GM23338 (cell line): ENCODE measurements at regions not wholly inside any gene's neighbourhood (a gene's known extent, or its start where the extent isn't known, plus 50 kb on each side); places are given as distances from the start of the nearest gene placed in this dataset.

Experiments used
- ATAC-seq: fragments of 200-7000 bp; cut with Tn5 transposase; 3 replicates; pipeline ENCODE4 v1.9.1; 2020
- DNase-seq: peaks from one replicate; pipeline ENCODE4 v3.0.0-alpha.2; 2015; ENCODE audit warnings: low spot score
- H2AFZ ChIP-seq: fragments of 200-600 bp; sonication (generic); 2 replicates; pipeline ENCODE4 v1.8.0; 2016; ENCODE audit warnings: antibody characterized with exemption, mild to moderate bottlenecking, moderate library complexity
- H3F3A ChIP-seq: fragments of 200-600 bp; sonication (generic); replicated peaks from 2 replicates; pipeline ENCODE4 v1.8.0; 2017; ENCODE audit warnings: antibody characterized with exemption, mixed run types, low read depth
- H3K27ac ChIP-seq: fragments of 200-600 bp; sonication (generic); 2 replicates; pipeline ENCODE4 v1.6.1; 2016; ENCODE audit warnings: low read depth
- H3K27me3 ChIP-seq: fragments of 200-600 bp; sonication (generic); 2 replicates; pipeline ENCODE4 v1.8.0; 2016; ENCODE audit warnings: mild to moderate bottlenecking, mixed run types, moderate library complexity; ENCODE audit not compliant: insufficient read depth
- H3K36me3 ChIP-seq: fragments of 200-600 bp; sonication (generic); 2 replicates; pipeline ENCODE4 v1.8.0; 2016; ENCODE audit warnings: mild to moderate bottlenecking; ENCODE audit not compliant: insufficient read depth
- H3K4me1 ChIP-seq: fragments of 200-600 bp; sonication (generic); 2 replicates; pipeline ENCODE4 v1.8.0; 2016; ENCODE audit warnings: mild to moderate bottlenecking, moderate library complexity; ENCODE audit not compliant: insufficient read depth
- H3K4me2 ChIP-seq: fragments of 200-600 bp; sonication (generic); 2 replicates; pipeline ENCODE4 v1.7.1; 2017; ENCODE audit warnings: mixed run types
- H3K4me3 ChIP-seq: fragments of 200-600 bp; sonication (generic); 2 replicates; pipeline ENCODE4 v1.6.1; 2016; ENCODE audit warnings: mixed run types
- H3K79me2 ChIP-seq: fragments of 200-600 bp; sonication (generic); replicated peaks from 2 replicates; pipeline ENCODE4 v1.8.0; 2017; ENCODE audit warnings: mild to moderate bottlenecking; ENCODE audit not compliant: insufficient read depth
- H3K9me2 ChIP-seq: fragments of 200-600 bp; sonication (generic); 2 replicates; pipeline ENCODE4 v1.8.0; 2017; ENCODE audit not compliant: insufficient read depth
- H4K20me1 ChIP-seq: fragments of 200-600 bp; sonication (generic); replicated peaks from 2 replicates; pipeline ENCODE4 v1.8.0; 2017; ENCODE audit warnings: mild to moderate bottlenecking; ENCODE audit not compliant: insufficient read depth
- H3K27ac Mint-ChIP-seq: 2 replicates; pipeline ENCODE4 v1.8.0; 2020; ENCODE audit warnings: inconsistent platforms, mild to moderate bottlenecking, moderate library complexity, mixed read lengths
- H3K27me3 Mint-ChIP-seq: 3 replicates; pipeline ENCODE4 v1.8.0; 2022; ENCODE audit warnings: low read depth, mild to moderate bottlenecking, moderate library complexity, mixed read lengths, inconsistent platforms; ENCODE audit not compliant: insufficient read depth, poor library complexity
- H3K36me3 Mint-ChIP-seq: 3 replicates; pipeline ENCODE4 v1.8.0; 2021; ENCODE audit warnings: low read depth, mild to moderate bottlenecking, inconsistent platforms, moderate library complexity, mixed read lengths
- H3K4me1 Mint-ChIP-seq: 3 replicates; pipeline ENCODE4 v1.8.0; 2020; ENCODE audit warnings: mild to moderate bottlenecking, inconsistent platforms, mixed read lengths
- H3K4me3 Mint-ChIP-seq: 3 replicates; pipeline ENCODE4 v1.8.0; 2021; ENCODE audit warnings: moderate library complexity, mild to moderate bottlenecking, inconsistent platforms, mixed read lengths
- H3K9me3 Mint-ChIP-seq: 3 replicates; pipeline ENCODE4 v1.8.0; 2020; ENCODE audit warnings: moderate library complexity, mild to moderate bottlenecking, inconsistent platforms, mixed read lengths
- CREB1 ChIP-seq: fragments of 250-450 bp; sonication (Bioruptor Pico); IDR thresholded peaks from 2 replicates; pipeline ENCODE4 v1.5.0; 2020; ENCODE audit warnings: low read depth, mild to moderate bottlenecking, moderate library complexity
- CTCF ChIP-seq, 2 experiments: fragments of 200-600 bp in 1 of 2; sonication (generic) in 1 of 2; conservative IDR thresholded peaks; 2 replicates each; pipeline versions ENCODE4 v1.5.1 to v1.6.1; 2016 to 2017; ENCODE audit warnings: antibody characterized with exemption in 2 of 2, low read depth in 2 of 2, mild to moderate bottlenecking in 2 of 2, moderate library complexity in 1 of 2
- ETS1 ChIP-seq: IDR thresholded peaks from 2 replicates; pipeline ENCODE4 v1.6.1; 2016; ENCODE audit warnings: antibody characterized with exemption
- EZH2 ChIP-seq: fragments of 200-600 bp; sonication (generic); IDR thresholded peaks from one replicate; pipeline ENCODE4 v1.8.0; 2017; ENCODE audit warnings: antibody characterized with exemption, mild to moderate bottlenecking, low read depth; ENCODE audit not compliant: unreplicated experiment
- POLR2AphosphoS5 ChIP-seq: IDR thresholded peaks from 2 replicates; pipeline ENCODE4 v1.6.1; 2016; ENCODE audit warnings: antibody characterized with exemption, low read depth
- STAT1 ChIP-seq: IDR thresholded peaks from one replicate; pipeline ENCODE4 v1.6.1; 2016; ENCODE audit warnings: antibody characterized with exemption; ENCODE audit not compliant: unreplicated experiment
- ZNF331 ChIP-seq: fragments of 250-450 bp; sonication (Bioruptor Pico); IDR thresholded peaks from 2 replicates; pipeline ENCODE4 v1.5.0; 2020; ENCODE audit warnings: low read depth, mild to moderate bottlenecking, moderate library complexity

- Mint-ChIP-seq H3K27me3 (peaks cover 6% of the 10 kb centered on the region), H3K4me1 (peaks cover 27% of the 10 kb centered on the region), H3K9me3 (peaks cover 14% of the 10 kb centered on the region; the same call in 2 of the 3 replicates), H3K36me3 (peaks cover 8% of the 10 kb centered on the region; the same call in 2 of the 3 replicates), H3K4me3 (peak overlapping the region; percentile 82), H3K27ac (peak overlapping the region; percentile 94)
- H3K9me2 ChIP-seq = no peaks in the 10 kb centered on the region
- no peaks in the 10 kb centered on the region for H4K20me1 ChIP-seq
- H3K4me1 ChIP-seq = peaks cover 24% of the 10 kb centered on the region
- H3K4me2 ChIP-seq = peak overlapping the region; percentile 86
- H3K27me3 ChIP-seq = peaks cover 15% of the 10 kb centered on the region
- peak overlapping the region; percentile 72 for H3K4me3 ChIP-seq
- H3K36me3 ChIP-seq = no peaks in the 10 kb centered on the region
- peak overlapping the region; percentile 61; the same call in 1 of the 2 replicates for H3K27ac ChIP-seq
- H3K79me2 ChIP-seq = no peaks in the 10 kb centered on the region
- no peaks in the 10 kb centered on the region for H3F3A ChIP-seq
- no peak for TF ChIP-seq CREB1 (CRISPR knock-in tag)
- no peak; the same call in 1 of the 2 replicates for TF ChIP-seq POLR2AphosphoS5
- TF ChIP-seq EZH2 = no peak
- TF ChIP-seq ZNF331 (CRISPR knock-in tag) = no peak
- no peak for TF ChIP-seq STAT1
- TF ChIP-seq CTCF (conservative IDR thresholded peaks at IDR 0.05; ENCODE audit: low read depth in 2 of 2) = peak in 1 of 2 experiments; percentile 12; a peak in 2 of 4 replicates
- TF ChIP-seq ETS1 = no peak
- DNase-seq (peak; percentile 92), ATAC-seq (peak; percentile 89)
- H2AFZ ChIP-seq = peak overlapping the region; percentile 95
Observed at GRCh38 chr11:22432291-22433093, 94.3 kb downstream of the SLC17A6 start.

- DNase-seq (peak; percentile 10), ATAC-seq (peak; percentile 14)
- Mint-ChIP-seq H3K4me1 (peaks cover 27% of the 10 kb centered on the region), H3K36me3 (peaks cover 8% of the 10 kb centered on the region; the same call in 2 of the 3 replicates), H3K27ac (no peak overlapping the region), H3K9me3 (peaks cover 14% of the 10 kb centered on the region; the same call in 2 of the 3 replicates), H3K4me3 (no peak overlapping the region), H3K27me3 (peaks cover 6% of the 10 kb centered on the region)
- H2AFZ ChIP-seq = peak overlapping the region; percentile 56; the same call in 1 of the 2 replicates
- H3K4me2 ChIP-seq = peak overlapping the region; percentile 41; the same call in 1 of the 2 replicates
- H3K4me1 ChIP-seq = peaks cover 24% of the 10 kb centered on the region
- H3K27ac ChIP-seq = no peak overlapping the region
- H3K27me3 ChIP-seq = peaks cover 15% of the 10 kb centered on the region
- no peaks in the 10 kb centered on the region for H4K20me1 ChIP-seq
- H3K79me2 ChIP-seq = no peaks in the 10 kb centered on the region
- no peak for TF ChIP-seq EZH2
- H3K9me2 ChIP-seq = no peaks in the 10 kb centered on the region
- no peak overlapping the region for H3K4me3 ChIP-seq
- H3K36me3 ChIP-seq = no peaks in the 10 kb centered on the region
- no peaks in the 10 kb centered on the region for H3F3A ChIP-seq
Observed at GRCh38 chr11:22431106-22431505, 92.9 kb downstream of the SLC17A6 start.
